AG10803 (cell line): ENCODE measurements at regions not wholly inside any gene's neighbourhood (a gene's known extent, or its start where the extent isn't known, plus 50 kb on each side); places are given as distances from the start of the nearest gene placed in this dataset.
A peak's percentile ranks its signal among the peaks of the same experiment; 100 is the strongest.
"Not testable (repeated sequence)": the region's sequence is repeated elsewhere in the genome, so short reads cannot be mapped to it uniquely, and the experiment has no call there.

Experiments used
- DNase-seq: peaks from one replicate; pipeline ENCODE4 v3.0.0; 2010; ENCODE audit warnings: low read depth
- H3K4me3 ChIP-seq: 2 replicates; pipeline ENCODE4 v1.5.1; 2011; ENCODE audit warnings: mild to moderate bottlenecking, low read length, control low read depth
- TF ChIP-seq, protein P1 (sequence below): conservative IDR thresholded peaks from 2 replicates; pipeline ENCODE4 v1.5.1; 2011; ENCODE audit warnings: mild to moderate bottlenecking, low read length, control low read depth, inconsistent platforms

DNA sequence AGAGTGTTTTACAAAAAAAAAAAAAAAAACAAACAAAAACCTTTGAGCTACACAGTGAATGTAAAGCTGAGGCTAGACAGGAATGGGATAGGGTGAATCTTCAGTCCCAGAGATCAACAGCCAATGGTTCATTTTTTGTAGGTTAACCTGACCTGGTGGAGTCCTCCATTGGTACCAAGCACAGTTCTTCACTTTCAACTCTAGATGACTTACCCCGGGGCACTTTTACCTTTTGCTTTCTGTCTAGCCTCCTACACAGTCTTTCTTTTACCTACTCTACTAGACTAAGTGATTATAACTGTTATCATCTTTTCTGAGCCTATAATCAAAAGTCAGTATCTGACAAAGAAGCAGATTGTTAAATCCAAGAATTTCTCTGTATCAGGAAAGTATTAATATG lies 50.9 kb downstream of the ANXA2R start:
- TF ChIP-seq, protein P1, sequence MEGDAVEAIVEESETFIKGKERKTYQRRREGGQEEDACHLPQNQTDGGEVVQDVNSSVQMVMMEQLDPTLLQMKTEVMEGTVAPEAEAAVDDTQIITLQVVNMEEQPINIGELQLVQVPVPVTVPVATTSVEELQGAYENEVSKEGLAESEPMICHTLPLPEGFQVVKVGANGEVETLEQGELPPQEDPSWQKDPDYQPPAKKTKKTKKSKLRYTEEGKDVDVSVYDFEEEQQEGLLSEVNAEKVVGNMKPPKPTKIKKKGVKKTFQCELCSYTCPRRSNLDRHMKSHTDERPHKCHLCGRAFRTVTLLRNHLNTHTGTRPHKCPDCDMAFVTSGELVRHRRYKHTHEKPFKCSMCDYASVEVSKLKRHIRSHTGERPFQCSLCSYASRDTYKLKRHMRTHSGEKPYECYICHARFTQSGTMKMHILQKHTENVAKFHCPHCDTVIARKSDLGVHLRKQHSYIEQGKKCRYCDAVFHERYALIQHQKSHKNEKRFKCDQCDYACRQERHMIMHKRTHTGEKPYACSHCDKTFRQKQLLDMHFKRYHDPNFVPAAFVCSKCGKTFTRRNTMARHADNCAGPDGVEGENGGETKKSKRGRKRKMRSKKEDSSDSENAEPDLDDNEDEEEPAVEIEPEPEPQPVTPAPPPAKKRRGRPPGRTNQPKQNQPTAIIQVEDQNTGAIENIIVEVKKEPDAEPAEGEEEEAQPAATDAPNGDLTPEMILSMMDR = no peak
- no peak for DNase-seq
- H3K4me3 ChIP-seq = no peak overlapping the region

DNA sequence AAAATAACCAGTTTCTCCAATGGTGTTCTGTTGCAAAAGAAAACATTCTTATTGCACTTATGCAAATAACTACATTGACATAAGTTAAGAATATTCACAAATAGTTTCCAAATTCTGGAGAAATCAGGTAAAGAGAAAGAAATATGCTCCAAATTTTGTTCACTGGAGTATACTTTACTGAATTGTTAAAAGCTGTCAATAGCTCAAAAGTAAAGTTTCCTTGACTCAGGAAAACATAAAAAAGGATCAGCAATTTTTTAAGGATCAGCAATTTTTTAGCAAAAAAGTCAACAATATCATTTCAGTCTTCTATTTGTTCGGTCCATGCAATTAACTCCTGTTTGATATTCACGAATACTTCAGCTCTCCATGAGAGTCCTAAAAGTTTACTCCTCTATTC lies 51.6 kb downstream of the ANXA2R start:
- TF ChIP-seq, protein P1 = no peak
- no peak for DNase-seq
- H3K4me3 ChIP-seq = no peak overlapping the region

DNA sequence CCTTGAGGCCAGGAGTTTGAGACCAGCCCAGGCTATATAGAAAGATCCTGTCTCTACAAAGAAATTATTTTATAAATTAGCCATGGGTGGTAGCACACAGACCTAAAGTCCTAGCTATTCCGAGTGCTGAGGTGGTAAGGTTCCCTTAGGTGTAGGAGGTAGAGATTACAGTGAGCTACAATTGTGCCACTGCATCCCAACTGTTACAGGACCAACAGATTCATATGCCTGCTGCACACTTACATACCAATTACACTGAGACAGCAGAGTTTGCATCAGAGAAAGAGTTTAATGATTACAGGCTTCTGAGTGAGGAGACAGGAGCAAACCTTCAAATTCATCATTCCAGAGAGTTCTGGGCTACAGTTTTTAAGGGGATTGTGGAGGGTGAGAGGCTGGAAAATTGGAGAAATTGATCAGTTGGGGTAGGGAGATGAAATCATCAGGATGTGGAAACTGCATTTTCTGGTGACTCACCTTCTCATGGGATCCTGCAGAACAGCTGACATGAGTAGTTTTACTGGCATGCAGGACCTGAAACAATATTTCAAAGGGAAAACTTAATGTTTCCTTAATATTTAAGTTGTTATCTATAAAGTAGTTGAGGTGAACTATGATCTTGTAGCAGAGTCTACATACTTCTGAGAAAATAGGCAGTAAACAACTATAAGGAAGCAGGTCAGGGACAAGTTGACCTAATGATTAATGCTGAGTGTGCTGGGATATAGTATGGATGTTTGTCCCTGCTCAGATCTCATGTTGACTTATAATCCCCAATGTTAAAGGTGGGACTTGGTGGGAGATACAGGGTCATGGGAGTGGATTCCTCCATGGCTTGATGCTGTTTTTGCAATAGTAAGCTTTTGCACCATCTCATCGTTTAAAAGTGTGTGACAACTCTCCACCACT lies 54.7 kb downstream of the ANXA2R start:
- no peak overlapping the region for H3K4me3 ChIP-seq
- peak; percentile 73 for DNase-seq
- TF ChIP-seq, protein P1 = no peak

DNA sequence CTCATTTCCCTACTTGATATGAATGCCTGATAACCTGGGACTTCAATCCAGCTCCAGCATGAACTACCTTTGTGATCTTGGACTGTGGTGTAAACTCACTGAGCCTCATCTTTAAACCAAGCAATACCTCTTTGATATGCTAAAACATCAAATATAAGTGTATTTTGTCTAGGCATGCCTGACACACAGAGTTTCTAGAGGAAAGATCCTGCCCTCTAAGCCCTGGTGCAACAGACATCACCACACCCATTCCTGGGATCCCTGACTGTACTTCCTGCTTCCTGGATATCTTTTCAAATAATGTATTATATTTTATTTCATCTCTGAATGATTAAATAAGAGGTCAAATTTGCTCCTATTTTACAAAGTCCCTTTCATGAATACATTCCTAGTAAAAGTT lies 55.8 kb downstream of the ANXA2R start:
- H3K4me3 ChIP-seq = no peak overlapping the region
- no peak for DNase-seq
- TF ChIP-seq, protein P1 = no peak

DNA sequence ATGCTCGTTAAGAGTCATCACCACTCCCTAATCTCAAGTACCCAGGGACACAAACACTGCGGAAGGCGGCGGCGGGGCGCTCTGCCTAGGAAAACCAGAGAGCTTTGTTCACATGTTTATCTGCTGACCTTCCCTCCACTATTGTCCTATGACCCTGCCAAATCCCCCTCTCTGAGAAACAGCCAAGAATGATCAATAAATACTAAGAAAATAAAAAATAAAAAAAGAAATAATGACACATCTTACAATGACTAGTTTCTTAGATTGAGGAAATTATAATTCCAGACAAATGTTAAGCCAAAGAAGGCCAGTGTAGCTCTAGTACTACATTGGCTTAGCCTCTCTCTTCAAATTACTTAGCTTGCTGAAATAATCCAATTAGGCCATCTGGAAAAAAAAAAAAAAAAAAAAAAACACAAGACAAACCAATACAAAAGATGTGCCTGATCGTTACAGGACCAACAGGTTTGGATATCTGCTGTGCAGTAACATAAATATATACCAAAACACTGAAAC lies 58.0 kb downstream of the ANXA2R start:
- TF ChIP-seq, protein P1 = no peak
- H3K4me3 ChIP-seq = no peak overlapping the region
- DNase-seq = no peak

DNA sequence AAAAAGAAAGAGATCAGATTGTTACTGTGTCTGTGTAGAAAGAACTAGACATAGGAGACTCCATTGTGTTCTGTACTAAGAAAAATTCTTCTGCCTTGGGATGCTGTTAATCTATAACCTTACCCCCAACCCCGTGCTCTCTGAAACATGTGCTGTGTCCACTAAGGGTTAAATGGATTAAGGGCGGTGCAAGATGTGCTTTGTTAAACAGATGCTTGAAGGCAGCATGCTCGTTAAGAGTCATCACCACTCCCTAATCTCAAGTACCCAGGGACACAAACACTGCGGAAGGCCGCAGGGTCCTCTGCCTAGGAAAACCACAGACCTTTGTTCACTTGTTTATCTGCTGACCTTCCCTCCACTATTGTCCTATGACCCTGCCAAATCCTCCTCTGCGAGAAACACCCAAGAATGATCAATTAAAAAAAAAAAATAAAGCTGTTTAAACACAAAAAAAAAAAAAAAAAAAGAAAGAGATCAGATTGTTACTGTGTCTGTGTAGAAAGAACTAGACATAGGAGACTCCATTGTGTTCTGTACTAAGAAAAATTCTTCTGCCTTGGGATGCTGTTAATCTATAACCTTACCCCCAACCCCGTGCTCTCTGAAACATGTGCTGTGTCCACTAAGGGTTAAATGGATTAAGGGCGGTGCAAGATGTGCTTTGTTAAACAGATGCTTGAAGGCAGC lies 58.6 kb downstream of the ANXA2R start:
- not testable (repeated sequence) for H3K4me3 ChIP-seq, DNase-seq

DNA sequence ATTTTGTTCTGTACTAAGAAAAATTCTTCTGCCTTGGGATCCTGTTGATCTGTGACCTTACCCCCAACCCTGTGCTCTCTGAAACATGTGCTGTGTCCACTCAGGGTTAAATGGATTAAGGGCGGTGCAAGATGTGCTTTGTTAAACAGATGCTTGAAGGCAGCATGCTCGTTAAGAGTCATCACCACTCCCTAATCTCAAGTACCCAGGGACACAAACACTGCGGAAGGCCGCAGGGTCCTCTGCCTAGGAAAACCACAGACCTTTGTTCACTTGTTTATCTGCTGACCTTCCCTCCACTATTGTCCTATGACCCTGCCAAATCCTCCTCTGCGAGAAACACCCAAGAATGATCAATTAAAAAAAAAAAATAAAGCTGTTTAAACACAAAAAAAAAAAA lies 59.1 kb downstream of the ANXA2R start:
- H3K4me3 ChIP-seq, DNase-seq: not testable (repeated sequence)

DNA sequence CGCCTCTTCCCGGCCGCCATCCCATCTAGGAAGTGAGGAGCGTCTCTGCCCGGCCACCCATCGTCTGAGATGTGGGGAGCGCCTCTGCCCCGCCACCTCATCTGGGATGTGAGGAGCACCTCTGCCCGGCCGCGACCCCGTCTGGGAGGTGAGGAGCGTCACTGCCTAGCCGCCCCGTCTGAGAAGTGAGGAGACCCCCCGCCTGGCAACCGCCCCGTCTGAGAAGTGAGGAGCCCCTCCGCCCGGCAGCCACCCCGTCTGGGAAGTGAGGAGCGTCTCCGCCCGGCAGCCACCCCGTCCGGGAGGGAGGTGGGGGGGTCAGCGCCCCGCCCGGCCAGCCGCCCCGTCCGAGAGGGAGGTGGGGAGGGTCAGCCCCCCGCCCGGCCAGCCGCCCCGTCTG lies 59.7 kb downstream of the ANXA2R start:
- not testable (repeated sequence) for H3K4me3 ChIP-seq, DNase-seq

DNA sequence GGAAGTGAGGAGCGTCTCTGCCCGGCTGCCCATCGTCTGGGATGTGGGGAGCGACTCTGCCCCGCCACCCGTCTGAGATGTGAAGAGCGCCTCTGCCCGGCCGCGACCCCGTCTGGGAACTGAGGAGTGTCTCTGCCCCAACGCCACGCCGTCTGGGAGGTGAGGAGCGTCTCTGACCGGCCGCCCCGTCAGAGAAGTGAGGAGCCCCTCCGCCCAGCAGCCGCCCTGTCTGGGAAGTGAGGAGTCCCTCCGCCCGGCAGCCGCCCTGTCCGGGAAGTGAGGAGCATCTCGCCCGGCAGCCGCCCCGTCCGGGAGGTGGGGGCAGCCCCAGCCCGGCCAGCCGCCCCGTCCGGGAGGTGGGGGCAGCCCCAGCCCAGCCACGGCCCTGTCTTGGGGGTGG lies 60.9 kb downstream of the ANXA2R start:
- DNase-seq, H3K4me3 ChIP-seq: not testable (repeated sequence)
